SJCRH30 (cell line): ENCODE measurements at regions not wholly inside any gene's neighbourhood (a gene's known extent, or its start where the extent isn't known, plus 50 kb on each side); places are given as distances from the start of the nearest gene placed in this dataset.
A peak's percentile ranks its signal among the peaks of the same experiment; 100 is the strongest.

Source experiments
- DNase-seq, 2 experiments: peaks; one replicate each; pipeline ENCODE4 v3.0.0-alpha.2; 2015 to 2020
- H3K27ac ChIP-seq: fragments of 250-450 bp; sonication (Bioruptor Pico); 2 replicates; pipeline ENCODE4 v1.5.1; 2020; ENCODE audit warnings: mild to moderate bottlenecking, moderate library complexity
- H3K27me3 ChIP-seq: fragments of 250-450 bp; sonication (Bioruptor Pico); 2 replicates; pipeline ENCODE4 v1.5.1; 2020; ENCODE audit warnings: mild to moderate bottlenecking, moderate library complexity
- H3K36me3 ChIP-seq: fragments of 250-450 bp; sonication (Bioruptor Pico); 2 replicates; pipeline ENCODE4 v1.5.1; 2020; ENCODE audit warnings: mild to moderate bottlenecking, moderate library complexity
- H3K4me1 ChIP-seq: fragments of 250-450 bp; sonication (Bioruptor Pico); 2 replicates; pipeline ENCODE4 v1.5.1; 2020; ENCODE audit warnings: mild to moderate bottlenecking, moderate library complexity
- H3K4me3 ChIP-seq: fragments of 250-450 bp; sonication (Bioruptor Pico); 2 replicates; pipeline ENCODE4 v1.5.1; 2020; ENCODE audit warnings: mild to moderate bottlenecking, moderate library complexity
- H3K9me3 ChIP-seq: fragments of 250-450 bp; sonication (Bioruptor Pico); replicated peaks from 2 replicates; pipeline ENCODE4 v1.5.1; 2020; ENCODE audit warnings: mild to moderate bottlenecking, moderate library complexity

- Histone ChIP-seq H3K9me3 (no peaks in the 10 kb centered on the region), H3K27ac (no peak overlapping the region), H3K4me1 (peaks cover 10% of the 10 kb centered on the region; the same call in 1 of the 2 replicates), H3K4me3 (no peak overlapping the region), H3K27me3 (no peaks in the 10 kb centered on the region), H3K36me3 (no peaks in the 10 kb centered on the region)
- no peak for DNase-seq
Measured at GRCh38 chr4:156595041-156595440, 376.6 kb downstream of the PDGFC start.

DNA sequence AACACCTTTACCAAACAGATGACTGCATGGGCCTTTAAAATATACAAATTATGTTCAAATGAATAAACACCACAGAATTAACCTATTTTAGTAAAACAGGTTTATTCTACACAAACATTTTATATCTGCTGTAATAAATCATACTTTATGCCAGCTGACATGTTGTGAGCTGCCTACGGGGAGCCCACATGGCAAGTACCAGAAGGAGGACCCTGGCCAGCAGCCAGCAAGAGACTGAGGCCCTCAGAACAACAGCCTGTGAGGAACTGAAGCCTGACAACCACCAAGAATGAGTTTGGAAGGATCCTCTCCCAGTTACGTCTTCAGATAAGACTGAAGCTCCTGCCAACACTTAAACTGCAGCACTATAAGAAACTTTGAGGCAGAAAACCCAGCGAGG lies 377.0 kb downstream of the PDGFC start:
- Histone ChIP-seq H3K4me1 (peaks cover 10% of the 10 kb centered on the region; the same call in 1 of the 2 replicates), H3K27ac (no peak overlapping the region), H3K4me3 (no peak overlapping the region), H3K9me3 (no peaks in the 10 kb centered on the region), H3K27me3 (no peaks in the 10 kb centered on the region), H3K36me3 (no peaks in the 10 kb centered on the region)
- peak; percentile 38 to 56 for DNase-seq

DNA sequence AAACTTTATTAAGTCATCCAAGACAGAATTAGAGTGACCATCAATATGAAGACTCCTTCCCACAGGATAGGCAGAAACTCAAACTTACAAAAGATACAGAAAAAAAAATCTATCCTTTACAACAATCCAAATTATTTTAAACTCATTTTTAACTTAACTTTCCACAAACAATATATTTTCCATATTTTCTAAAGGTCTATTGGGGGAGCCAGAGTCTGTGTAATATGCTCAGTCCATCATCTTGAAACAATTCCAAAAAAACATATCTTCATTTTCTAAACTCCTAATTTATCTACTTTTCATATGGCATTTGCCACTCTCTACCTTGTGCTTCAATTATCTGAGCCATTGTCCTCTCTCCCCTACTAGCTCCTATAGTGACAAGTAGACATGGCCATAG lies 378.1 kb downstream of the PDGFC start:
- H3K36me3 ChIP-seq, result no peaks in the 10 kb centered on the region
- H3K27ac ChIP-seq, result no peak overlapping the region
- H3K4me1 ChIP-seq, result peaks cover 10% of the 10 kb centered on the region; the same call in 1 of the 2 replicates
- no peak for DNase-seq
- no peaks in the 10 kb centered on the region for H3K9me3 ChIP-seq
- no peak overlapping the region for H3K4me3 ChIP-seq
- H3K27me3 ChIP-seq, result no peaks in the 10 kb centered on the region

DNA sequence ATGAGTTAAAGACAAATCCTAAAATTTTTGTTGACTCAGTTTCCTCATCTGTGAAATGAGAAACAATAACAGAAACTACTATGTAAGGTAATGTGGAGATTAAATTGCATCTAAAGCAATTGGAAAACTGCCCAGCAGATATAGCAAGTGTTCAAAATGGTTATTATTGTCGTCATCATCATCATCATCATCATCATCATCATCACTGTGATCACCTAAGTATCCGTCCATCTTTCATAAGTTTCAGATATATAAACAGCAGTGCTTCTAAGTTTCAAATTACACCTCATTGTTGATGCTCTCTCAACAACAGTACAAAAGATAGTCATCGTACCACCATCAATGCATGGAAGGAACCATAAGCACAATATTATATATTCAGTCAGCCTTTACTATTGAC lies 379.9 kb downstream of the PDGFC start:
- Histone ChIP-seq H3K36me3 (no peaks in the 10 kb centered on the region), H3K4me3 (no peak overlapping the region), H3K27ac (no peak overlapping the region), H3K4me1 (peaks cover 7% of the 10 kb centered on the region; the same call in 1 of the 2 replicates), H3K27me3 (no peaks in the 10 kb centered on the region), H3K9me3 (no peaks in the 10 kb centered on the region)
- no peak for DNase-seq

- Histone ChIP-seq H3K4me1 (peaks cover 19% of the 10 kb centered on the region), H3K27ac (peak overlapping the region; percentile 41)
- peak in 1 of 2 experiments; percentile 34 for DNase-seq
Measured at GRCh38 chr4:156584100-156584499, 387.5 kb downstream of the PDGFC start.

DNA sequence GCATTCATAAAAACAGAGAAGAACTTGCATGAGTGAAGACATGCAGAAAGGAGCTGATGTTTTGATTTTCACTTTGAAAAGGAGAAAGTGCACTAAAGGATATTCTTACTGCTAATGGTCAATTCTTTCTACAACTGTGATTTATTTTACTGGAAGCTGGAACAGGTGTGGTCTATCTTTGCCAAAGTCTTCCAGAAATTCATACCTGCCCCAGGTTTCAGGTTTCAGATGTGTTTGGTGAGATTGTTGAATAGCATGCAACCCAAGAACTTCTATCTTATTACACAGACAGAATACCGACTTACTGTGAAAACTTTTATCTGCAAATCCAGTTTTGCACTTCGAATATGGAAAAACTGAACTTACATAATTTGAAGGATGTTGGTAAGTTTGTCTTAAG lies 388.3 kb downstream of the PDGFC start:
- Histone ChIP-seq H3K9me3 (no peaks in the 10 kb centered on the region), H3K27me3 (no peaks in the 10 kb centered on the region), H3K27ac (no peak overlapping the region; the same call in 1 of the 2 replicates), H3K36me3 (no peaks in the 10 kb centered on the region), H3K4me1 (peaks cover 19% of the 10 kb centered on the region), H3K4me3 (no peak overlapping the region)
- peak in 1 of 2 experiments; percentile 43 for DNase-seq

More at GRCh38 chr4:156584100-156584499, 387.5 kb downstream of the PDGFC start:
- H3K9me3 ChIP-seq, result no peaks in the 10 kb centered on the region
- no peaks in the 10 kb centered on the region for H3K36me3 ChIP-seq
- no peaks in the 10 kb centered on the region for H3K27me3 ChIP-seq
- H3K4me3 ChIP-seq, result peak overlapping the region; percentile 16

- H3K27ac ChIP-seq, result no peak overlapping the region
- H3K9me3 ChIP-seq, result no peaks in the 10 kb centered on the region
- H3K27me3 ChIP-seq, result no peaks in the 10 kb centered on the region
- H3K4me3 ChIP-seq, result no peak overlapping the region
- no peaks in the 10 kb centered on the region for H3K36me3 ChIP-seq
- peaks cover 19% of the 10 kb centered on the region for H3K4me1 ChIP-seq
- no peak for DNase-seq
Measured at GRCh38 chr4:156581282-156582063, 390.1 kb downstream of the PDGFC start.

- Histone ChIP-seq H3K27ac (no peak overlapping the region), H3K4me1 (peaks cover 12% of the 10 kb centered on the region), H3K4me3 (no peak overlapping the region), H3K27me3 (no peaks in the 10 kb centered on the region), H3K9me3 (no peaks in the 10 kb centered on the region), H3K36me3 (no peaks in the 10 kb centered on the region)
- no peak for DNase-seq
Measured at GRCh38 chr4:156578713-156579112, 392.9 kb downstream of the PDGFC start.

DNA sequence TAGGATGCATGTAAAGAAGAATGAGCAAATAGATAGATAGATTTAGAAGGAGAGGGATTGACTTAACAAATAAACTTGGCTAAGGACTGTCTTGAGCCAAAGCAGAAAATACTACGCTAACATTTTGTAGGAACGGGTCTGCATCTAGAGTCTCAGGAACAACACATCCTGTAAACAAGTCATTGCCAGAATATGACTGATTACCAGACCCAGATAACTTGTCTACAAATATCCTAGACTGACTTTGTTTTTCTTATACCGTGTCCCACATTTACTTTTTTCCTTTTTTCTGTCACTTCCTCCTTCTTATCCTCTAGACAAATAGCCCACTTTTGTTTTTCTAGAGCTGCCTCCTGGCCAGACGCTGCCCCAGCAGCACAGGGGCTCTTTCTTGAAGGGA lies 393.6 kb downstream of the PDGFC start:
- no peak overlapping the region for H3K4me3 ChIP-seq
- no peaks in the 10 kb centered on the region for H3K36me3 ChIP-seq
- H3K27me3 ChIP-seq, result no peaks in the 10 kb centered on the region
- peaks cover 5% of the 10 kb centered on the region for H3K4me1 ChIP-seq
- H3K27ac ChIP-seq, result no peak overlapping the region
- no peaks in the 10 kb centered on the region for H3K9me3 ChIP-seq
- no peak for DNase-seq

DNA sequence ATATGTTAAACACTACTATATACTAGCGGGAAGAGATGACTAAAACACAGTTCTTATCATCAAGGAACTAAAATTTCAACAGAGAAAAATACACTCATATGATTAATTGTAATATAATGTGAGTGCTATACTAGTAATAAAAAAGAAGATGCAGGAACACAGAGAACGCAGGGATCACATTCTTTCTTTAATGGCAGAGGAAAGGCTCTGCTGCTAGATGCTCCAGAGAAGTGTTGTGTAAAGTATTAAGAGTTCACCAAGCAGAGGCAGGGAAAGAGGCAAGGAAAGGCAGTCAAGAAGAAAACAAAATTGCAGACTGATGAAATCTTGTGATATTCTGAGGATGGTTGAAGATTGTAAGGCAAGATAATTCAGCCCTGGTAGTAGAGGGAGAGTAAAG lies 394.7 kb downstream of the PDGFC start:
- Histone ChIP-seq H3K27me3 (no peaks in the 10 kb centered on the region), H3K9me3 (no peaks in the 10 kb centered on the region), H3K36me3 (no peaks in the 10 kb centered on the region), H3K4me3 (no peak overlapping the region), H3K4me1 (no peaks in the 10 kb centered on the region), H3K27ac (no peak overlapping the region)
- DNase-seq, result no peak

DNA sequence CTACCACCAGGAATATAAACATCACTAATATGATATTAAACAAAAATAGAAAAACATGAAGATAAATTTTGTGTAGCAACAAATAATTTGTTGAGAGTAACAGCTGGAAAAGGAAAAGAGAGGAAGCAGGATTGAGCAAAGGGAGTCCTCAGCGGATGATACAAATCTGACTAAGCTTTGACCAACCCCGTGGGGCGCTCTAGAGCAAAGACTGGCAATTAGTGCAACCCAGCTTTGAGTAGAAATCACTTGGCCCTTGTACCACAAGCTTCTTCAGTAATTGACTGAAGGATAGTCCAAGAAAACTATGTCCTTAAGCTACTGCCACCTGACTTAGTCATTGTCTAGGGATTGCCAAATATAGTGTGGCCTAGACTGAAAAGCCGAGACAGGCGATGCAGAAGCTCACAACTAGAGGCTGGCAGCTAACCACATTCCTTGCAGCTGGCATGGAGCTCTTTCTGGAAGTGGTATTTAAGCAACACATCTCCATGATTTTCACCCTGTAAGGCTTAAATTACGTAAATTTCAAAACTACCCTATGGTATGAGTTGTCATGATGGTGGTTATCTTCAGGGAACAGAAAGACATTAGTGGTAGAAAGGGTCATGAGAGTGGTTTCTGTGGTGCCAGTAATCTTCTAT lies 396.0 kb downstream of the PDGFC start:
- H3K9me3 ChIP-seq, result no peaks in the 10 kb centered on the region
- no peaks in the 10 kb centered on the region for H3K4me1 ChIP-seq
- DNase-seq, result no peak
- H3K4me3 ChIP-seq, result no peak overlapping the region
- no peaks in the 10 kb centered on the region for H3K27me3 ChIP-seq
- H3K36me3 ChIP-seq, result no peaks in the 10 kb centered on the region
- H3K27ac ChIP-seq, result no peak overlapping the region

GRCh38 chr4:156571146-156571545 lies 400.5 kb downstream of the PDGFC start:
- H3K36me3 ChIP-seq, result no peaks in the 10 kb centered on the region
- H3K4me3 ChIP-seq, result no peak overlapping the region
- H3K27me3 ChIP-seq, result no peaks in the 10 kb centered on the region
- H3K27ac ChIP-seq, result no peak overlapping the region
- DNase-seq, result no peak
- H3K9me3 ChIP-seq, result no peaks in the 10 kb centered on the region
- no peaks in the 10 kb centered on the region for H3K4me1 ChIP-seq

DNA sequence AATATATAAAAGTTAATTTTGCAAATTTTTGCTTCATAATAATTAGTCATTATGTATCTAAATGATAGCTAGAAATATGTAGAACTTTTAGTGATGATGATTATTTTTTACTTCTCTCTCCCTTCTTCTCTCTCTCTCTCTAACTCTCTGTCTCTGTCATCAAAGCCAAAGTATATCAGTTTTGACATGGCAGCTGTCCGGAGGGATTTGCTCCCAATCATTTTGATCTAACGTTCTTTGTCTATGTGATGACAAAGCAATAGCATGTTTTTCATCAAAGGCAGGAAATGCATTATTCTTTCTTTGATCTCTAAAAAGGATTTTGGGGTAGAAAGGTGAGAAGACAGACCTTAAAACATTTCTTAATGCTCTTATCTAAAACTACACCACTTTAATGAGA lies 402.1 kb downstream of the PDGFC start:
- DNase-seq, result no peak
- H3K36me3 ChIP-seq, result no peaks in the 10 kb centered on the region
- H3K4me1 ChIP-seq, result no peaks in the 10 kb centered on the region
- H3K27ac ChIP-seq, result no peak overlapping the region
- H3K9me3 ChIP-seq, result no peaks in the 10 kb centered on the region
- H3K27me3 ChIP-seq, result no peaks in the 10 kb centered on the region
- H3K4me3 ChIP-seq, result no peak overlapping the region

DNA sequence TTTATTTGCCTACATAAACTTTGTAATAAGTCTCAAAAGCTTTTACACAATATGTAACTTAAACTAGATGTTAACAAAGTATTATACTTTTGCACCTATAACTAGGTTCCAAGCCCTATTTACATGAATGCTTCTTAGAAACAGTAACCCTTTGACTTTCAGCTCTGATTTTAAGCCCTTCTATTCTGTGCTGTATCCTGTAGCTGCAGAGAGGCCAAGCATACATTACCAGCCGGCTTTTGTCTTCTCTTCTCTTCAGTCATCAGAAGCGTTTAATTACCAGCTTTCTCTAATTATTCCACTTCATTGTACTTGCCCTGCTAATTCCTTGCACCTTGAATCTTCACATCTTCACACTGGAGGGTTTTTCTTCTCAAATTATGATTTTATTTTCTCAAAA lies 403.1 kb downstream of the PDGFC start:
- Histone ChIP-seq H3K4me3 (no peak overlapping the region), H3K9me3 (no peaks in the 10 kb centered on the region), H3K27ac (no peak overlapping the region), H3K27me3 (no peaks in the 10 kb centered on the region), H3K36me3 (no peaks in the 10 kb centered on the region), H3K4me1 (no peaks in the 10 kb centered on the region)
- DNase-seq, result no peak

- no peak overlapping the region for H3K27ac ChIP-seq
- H3K4me1 ChIP-seq, result no peaks in the 10 kb centered on the region
- no peaks in the 10 kb centered on the region for H3K36me3 ChIP-seq
- no peaks in the 10 kb centered on the region for H3K9me3 ChIP-seq
- no peak overlapping the region for H3K4me3 ChIP-seq
- DNase-seq, result no peak
- no peaks in the 10 kb centered on the region for H3K27me3 ChIP-seq
Measured at GRCh38 chr4:156568041-156568440, 403.6 kb downstream of the PDGFC start.
